ENCODE measurements at regions not wholly inside any gene's neighbourhood (a gene's known extent, or its start where the extent isn't known, plus 50 kb on each side); places are given as distances from the start of the nearest gene placed in this dataset.

DNA sequence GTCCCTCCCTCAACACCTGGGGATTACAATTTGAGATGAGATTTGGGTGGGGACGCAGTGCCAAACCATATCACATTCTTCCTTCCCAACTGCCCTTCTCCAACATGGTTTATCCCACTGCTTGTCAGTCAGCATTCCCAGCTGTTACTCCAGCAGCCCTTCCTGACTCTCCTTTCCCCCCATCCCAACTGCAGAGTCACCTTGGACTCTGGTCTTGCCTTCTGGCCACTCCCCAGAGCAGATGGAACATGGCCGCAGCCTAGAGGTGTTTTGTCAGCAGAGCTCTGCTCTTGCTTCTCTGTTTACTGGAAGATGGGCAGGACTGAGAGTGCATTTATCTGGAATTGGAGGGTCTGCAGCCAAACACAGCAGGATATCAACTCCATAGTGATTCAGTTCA, 51.2 kb upstream of the MEX3C start:
- Histone ChIP-seq H4K20me1 (ENCODE audit: insufficient read depth, low read length) (no peaks in the 10 kb centered on the region), H3K4me2 (ENCODE audit: low read depth, low read length) (no peak overlapping the region), H3K36me3 (replicated peaks; ENCODE audit: insufficient read depth, low read length) (no peaks in the 10 kb centered on the region), H3K9me3 (replicated peaks; ENCODE audit: insufficient read depth, low read length) (no peaks in the 10 kb centered on the region), H3K4me3 (ENCODE audit: low read length) (no peak overlapping the region), H3K9ac (ENCODE audit: low read length) (no peak overlapping the region), H3K9me2 (replicated peaks; ENCODE audit: insufficient read depth, low read length) (no peaks in the 10 kb centered on the region), H3F3A (ENCODE audit: insufficient read depth, low read length) (peaks cover 7% of the 10 kb centered on the region; the same call in 1 of the 2 replicates), H3K27ac (ENCODE audit: low read length) (no peak overlapping the region), H3K4me1 (ENCODE audit: low read length) (peaks cover 8% of the 10 kb centered on the region; the same call in 1 of the 2 replicates), H3K79me2 (ENCODE audit: low read length) (no peaks in the 10 kb centered on the region), H2AFZ (ENCODE audit: low read length) (no peak overlapping the region), H3K27me3 (replicated peaks; ENCODE audit: insufficient read depth, low read length) (no peaks in the 10 kb centered on the region)
- DNase-seq: no peak
- TF ChIP-seq EZH2phosphoT487 (IDR thresholded peaks at IDR 0.05; ENCODE audit: low read length) (no peak), EZH2 (optimal IDR thresholded peaks at IDR 0.05; ENCODE audit: low read depth, low read length) (no peak)
- TF ChIP-seq, protein P1, sequence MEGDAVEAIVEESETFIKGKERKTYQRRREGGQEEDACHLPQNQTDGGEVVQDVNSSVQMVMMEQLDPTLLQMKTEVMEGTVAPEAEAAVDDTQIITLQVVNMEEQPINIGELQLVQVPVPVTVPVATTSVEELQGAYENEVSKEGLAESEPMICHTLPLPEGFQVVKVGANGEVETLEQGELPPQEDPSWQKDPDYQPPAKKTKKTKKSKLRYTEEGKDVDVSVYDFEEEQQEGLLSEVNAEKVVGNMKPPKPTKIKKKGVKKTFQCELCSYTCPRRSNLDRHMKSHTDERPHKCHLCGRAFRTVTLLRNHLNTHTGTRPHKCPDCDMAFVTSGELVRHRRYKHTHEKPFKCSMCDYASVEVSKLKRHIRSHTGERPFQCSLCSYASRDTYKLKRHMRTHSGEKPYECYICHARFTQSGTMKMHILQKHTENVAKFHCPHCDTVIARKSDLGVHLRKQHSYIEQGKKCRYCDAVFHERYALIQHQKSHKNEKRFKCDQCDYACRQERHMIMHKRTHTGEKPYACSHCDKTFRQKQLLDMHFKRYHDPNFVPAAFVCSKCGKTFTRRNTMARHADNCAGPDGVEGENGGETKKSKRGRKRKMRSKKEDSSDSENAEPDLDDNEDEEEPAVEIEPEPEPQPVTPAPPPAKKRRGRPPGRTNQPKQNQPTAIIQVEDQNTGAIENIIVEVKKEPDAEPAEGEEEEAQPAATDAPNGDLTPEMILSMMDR (IDR thresholded peaks at IDR 0.05; ENCODE audit: low read length): no peak

DNA sequence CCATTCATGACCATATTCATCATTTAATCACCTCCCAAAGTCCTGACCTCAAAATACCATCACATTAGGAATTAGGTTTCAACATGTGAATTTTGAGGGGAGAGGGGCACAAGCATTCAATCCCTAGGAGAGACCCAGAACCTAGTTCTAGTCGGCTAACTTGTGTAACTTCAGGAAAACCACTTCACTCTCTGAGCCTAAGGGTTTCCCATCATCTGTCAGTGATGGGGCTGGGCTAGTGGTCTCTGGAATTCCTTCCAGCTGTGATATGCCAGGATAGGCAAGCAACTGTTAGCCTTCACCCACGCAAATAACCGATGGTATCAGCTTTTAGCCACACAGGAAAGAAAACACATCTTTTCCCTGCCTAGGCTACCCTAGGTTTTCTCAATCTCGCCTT, 52.5 kb upstream of the MEX3C start:
- peaks cover 8% of the 10 kb centered on the region; the same call in 1 of the 2 replicates for H3K4me1 ChIP-seq (ENCODE audit: low read length)
- H3K79me2 ChIP-seq (ENCODE audit: low read length): no peaks in the 10 kb centered on the region
- no peaks in the 10 kb centered on the region for H4K20me1 ChIP-seq (ENCODE audit: insufficient read depth, low read length)
- no peak overlapping the region for H3K27ac ChIP-seq (ENCODE audit: low read length)
- no peaks in the 10 kb centered on the region for H3K9me3 ChIP-seq (replicated peaks; ENCODE audit: insufficient read depth, low read length)
- peaks cover 7% of the 10 kb centered on the region; the same call in 1 of the 2 replicates for H3F3A ChIP-seq (ENCODE audit: insufficient read depth, low read length)
- no peak for TF ChIP-seq EZH2phosphoT487 (IDR thresholded peaks at IDR 0.05; ENCODE audit: low read length)
- TF ChIP-seq EZH2 (optimal IDR thresholded peaks at IDR 0.05; ENCODE audit: low read depth, low read length): no peak
- TF ChIP-seq, protein P1 (IDR thresholded peaks at IDR 0.05; ENCODE audit: low read length): no peak
- no peak overlapping the region for H3K4me3 ChIP-seq (ENCODE audit: low read length)
- H3K36me3 ChIP-seq (replicated peaks; ENCODE audit: insufficient read depth, low read length): no peaks in the 10 kb centered on the region
- no peak for DNase-seq
- no peak overlapping the region for H2AFZ ChIP-seq (ENCODE audit: low read length)
- H3K9me2 ChIP-seq (replicated peaks; ENCODE audit: insufficient read depth, low read length): no peaks in the 10 kb centered on the region
- H3K4me2 ChIP-seq (ENCODE audit: low read depth, low read length): no peak overlapping the region
- no peaks in the 10 kb centered on the region for H3K27me3 ChIP-seq (replicated peaks; ENCODE audit: insufficient read depth, low read length)
- H3K9ac ChIP-seq (ENCODE audit: low read length): no peak overlapping the region

DNA sequence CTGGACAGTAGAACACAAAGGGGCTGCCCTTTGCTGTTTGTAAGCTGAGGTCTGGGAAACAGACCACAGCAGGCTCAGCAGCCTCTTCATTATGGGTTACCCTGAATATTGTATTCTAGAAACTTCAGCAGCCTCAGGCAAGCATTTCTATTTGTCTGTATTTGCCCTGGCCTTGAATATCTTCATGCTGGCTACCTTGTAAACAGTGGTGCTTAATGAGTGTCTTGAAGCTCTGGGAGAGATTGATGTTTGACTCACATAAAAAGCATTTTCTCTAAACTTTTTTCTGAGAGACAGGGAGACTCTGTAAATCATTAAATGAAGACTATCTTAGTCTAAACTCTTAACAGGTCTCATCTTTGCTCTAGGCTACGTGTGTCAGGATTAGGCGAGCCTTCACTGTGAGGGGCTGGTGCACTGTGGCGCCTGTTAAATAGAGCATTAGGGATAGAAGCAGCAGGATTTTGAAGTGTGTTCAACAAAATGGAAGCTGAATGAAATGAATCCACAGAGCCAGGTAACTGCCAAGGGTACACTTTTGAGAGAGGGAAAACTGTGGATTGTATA, 53.1 kb upstream of the MEX3C start:
- no peaks in the 10 kb centered on the region for H3K79me2 ChIP-seq (ENCODE audit: low read length)
- no peaks in the 10 kb centered on the region for H3K36me3 ChIP-seq (replicated peaks; ENCODE audit: insufficient read depth, low read length)
- H3K27ac ChIP-seq (ENCODE audit: low read length): no peak overlapping the region
- H3K4me3 ChIP-seq (ENCODE audit: low read length): no peak overlapping the region
- H3K27me3 ChIP-seq (replicated peaks; ENCODE audit: insufficient read depth, low read length): no peaks in the 10 kb centered on the region
- no peak overlapping the region for H3K4me2 ChIP-seq (ENCODE audit: low read depth, low read length)
- H4K20me1 ChIP-seq (ENCODE audit: insufficient read depth, low read length): no peaks in the 10 kb centered on the region
- no peak overlapping the region for H3K9ac ChIP-seq (ENCODE audit: low read length)
- peaks cover 8% of the 10 kb centered on the region; the same call in 1 of the 2 replicates for H3K4me1 ChIP-seq (ENCODE audit: low read length)
- H3F3A ChIP-seq (ENCODE audit: insufficient read depth, low read length): peaks cover 7% of the 10 kb centered on the region; the same call in 1 of the 2 replicates
- no peak overlapping the region for H2AFZ ChIP-seq (ENCODE audit: low read length)
- H3K9me2 ChIP-seq (replicated peaks; ENCODE audit: insufficient read depth, low read length): no peaks in the 10 kb centered on the region
- no peaks in the 10 kb centered on the region for H3K9me3 ChIP-seq (replicated peaks; ENCODE audit: insufficient read depth, low read length)
- TF ChIP-seq EZH2phosphoT487 (IDR thresholded peaks at IDR 0.05; ENCODE audit: low read length) (no peak), EZH2 (optimal IDR thresholded peaks at IDR 0.05; ENCODE audit: low read depth, low read length) (no peak)
- TF ChIP-seq, protein P1 (IDR thresholded peaks at IDR 0.05; ENCODE audit: low read length): no peak
- DNase-seq: no peak
